GM12878 (cell line): ENCODE measurements at regions not wholly inside any gene's neighbourhood (a gene's known extent, or its start where the extent isn't known, plus 50 kb on each side); places are given as distances from the start of the nearest gene placed in this dataset.

Experiments
- E4F1 ChIP-seq: fragments of 450-650 bp; IDR thresholded peaks from 2 replicates; pipeline ENCODE4 v1.6.1; 2018; ENCODE audit warnings: borderline replicate concordance, mild to moderate bottlenecking; ENCODE audit not compliant: partially characterized antibody
- EZH2 ChIP-seq: IDR thresholded peaks from 2 replicates; pipeline ENCODE4 v1.6.1; 2012; ENCODE audit warnings: low read depth, mild to moderate bottlenecking, control low read depth, inconsistent platforms, low read length, borderline replicate concordance; ENCODE audit not compliant: control insufficient read depth
- FOXM1 ChIP-seq: IDR thresholded peaks from 2 replicates; pipeline ENCODE4 v1.6.1; 2012; ENCODE audit warnings: low read depth, mild to moderate bottlenecking, inconsistent platforms, low read length, moderate library complexity
- MYC ChIP-seq: IDR thresholded peaks from 2 replicates; pipeline ENCODE4 v1.6.1; 2011; ENCODE audit warnings: mild to moderate bottlenecking, low read length, moderate library complexity, inconsistent platforms; ENCODE audit not compliant: insufficient read depth, insufficient replicate concordance, insufficient read length, severe bottlenecking
- YY1 ChIP-seq: IDR thresholded peaks from 2 replicates; pipeline ENCODE4 v1.6.1; 2011; ENCODE audit warnings: low read depth, mild to moderate bottlenecking, low read length
- ZNF274 ChIP-seq: IDR thresholded peaks from one replicate; pipeline ENCODE4 v1.8.0; 2011; ENCODE audit not compliant: insufficient read length, insufficient read depth

- TF ChIP-seq E4F1, result no peak
- TF ChIP-seq ZNF274, result no peak
- no peak for TF ChIP-seq FOXM1
- no peak for TF ChIP-seq MYC
- TF ChIP-seq EZH2, result no peak
- TF ChIP-seq YY1, result no peak
These were observed 113.4 kb upstream of the TANK start for GRCh38 chr2:161046876-161047275.
